Urothelium cell line (cell line): ENCODE measurements at regions not wholly inside any gene's neighbourhood (a gene's known extent, or its start where the extent isn't known, plus 50 kb on each side); places are given as distances from the start of the nearest gene placed in this dataset.
"Not testable (repeated sequence)": the region's sequence is repeated elsewhere in the genome, so short reads cannot be mapped to it uniquely, and the experiment has no call there.

Experiments used
- DNase-seq: peaks from one replicate; pipeline ENCODE4 v3.0.0; 2011; ENCODE audit warnings: low spot score, mixed read lengths
- FAIRE-seq: peaks from 2 replicates; lab custom pipeline; 2011; peaks lifted over from hg19 to GRCh38; lab: Jason Lieb, UNC

GRCh38 chrX:152507168-152507567 lies 56.1 kb upstream of the GABRA3 start:
- not testable (repeated sequence) for DNase-seq, FAIRE-seq

DNA sequence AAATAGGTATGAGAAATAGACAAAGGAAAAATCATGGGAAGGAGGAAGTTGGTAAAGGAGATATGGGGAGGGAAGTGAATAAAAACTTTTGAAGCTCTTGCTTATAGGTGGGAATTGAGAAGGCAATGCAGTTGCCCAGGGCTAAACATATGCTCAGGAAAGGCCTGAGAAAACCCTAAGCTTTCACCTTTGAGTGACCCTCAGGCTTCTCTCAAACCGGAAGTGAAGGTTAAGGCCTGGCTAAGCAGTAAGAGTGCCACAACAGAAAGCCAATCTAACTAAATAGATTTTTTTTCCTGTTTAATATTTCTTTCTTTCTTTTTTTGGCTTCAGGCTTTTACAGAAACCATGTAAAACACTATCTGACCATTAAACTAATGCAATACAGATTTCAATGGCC lies 69.5 kb upstream of the GABRA3 start:
- DNase-seq (no peak), FAIRE-seq (no peak)

DNA sequence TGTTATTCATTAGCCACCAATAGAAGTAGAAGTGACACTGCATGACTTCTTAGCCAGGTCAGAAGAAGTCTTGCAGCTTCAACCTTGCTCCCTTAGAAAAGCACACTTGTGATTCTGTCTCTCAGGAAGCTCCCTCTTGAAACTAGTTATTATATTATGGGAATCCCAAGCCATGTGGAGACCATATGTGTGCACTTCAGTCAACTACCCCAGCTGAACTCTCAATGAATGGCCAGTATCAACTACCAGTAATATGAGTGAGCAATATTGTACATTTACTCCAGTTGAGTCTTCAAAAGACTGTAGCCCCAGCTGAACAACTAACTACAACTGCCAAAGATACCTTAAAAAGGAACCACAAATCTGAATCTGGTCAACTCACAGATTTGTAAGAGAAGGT lies 77.1 kb upstream of the GABRA3 start:
- FAIRE-seq (no peak), DNase-seq (no peak)

GRCh38 chrX:152530967-152531366 lies 79.9 kb upstream of the GABRA3 start:
- DNase-seq (no peak), FAIRE-seq (no peak)

DNA sequence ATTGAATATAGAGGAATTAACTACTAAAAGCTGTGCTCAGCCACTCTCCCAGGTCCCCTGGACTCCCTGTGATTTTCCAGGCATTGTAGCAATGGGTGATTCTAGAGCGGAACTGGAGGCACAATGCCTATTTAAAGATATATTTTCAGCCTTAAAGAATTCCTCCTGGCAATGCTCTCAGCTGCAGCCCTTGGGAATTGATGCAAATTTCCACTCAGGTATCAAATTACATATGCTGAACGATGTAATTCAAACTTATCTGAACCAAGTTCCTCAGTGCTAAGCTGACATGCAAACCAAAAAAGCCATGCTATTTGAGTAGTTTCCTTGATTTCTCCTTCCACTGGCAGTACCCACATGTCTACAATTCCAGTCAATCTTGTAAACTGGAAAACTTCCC lies 86.3 kb upstream of the GABRA3 start:
- no peak for DNase-seq
- no peak for FAIRE-seq

GRCh38 chrX:152573866-152574265 lies 63.8 kb upstream of the GABRQ start:
- FAIRE-seq (no peak), DNase-seq (no peak)

GRCh38 chrX:152575331-152575730 lies 62.4 kb upstream of the GABRQ start:
- no peak for FAIRE-seq

GRCh38 chrX:152587523-152587922 lies 50.2 kb upstream of the GABRQ start:
- not testable (repeated sequence) for FAIRE-seq

More at GRCh38 chrX:152575331-152575730, 62.4 kb upstream of the GABRQ start:
- DNase-seq = peak; percentile 4

More at GRCh38 chrX:152587523-152587922, 50.2 kb upstream of the GABRQ start:
- not testable (repeated sequence) for DNase-seq
